SK-N-MC (cell line): ENCODE measurements at regions not wholly inside any gene's neighbourhood (a gene's known extent, or its start where the extent isn't known, plus 50 kb on each side); places are given as distances from the start of the nearest gene placed in this dataset.
"Not testable (repeated sequence)": the region's sequence is repeated elsewhere in the genome, so short reads cannot be mapped to it uniquely, and the experiment has no call there.

Source experiments
- DNase-seq: peaks from one replicate; pipeline ENCODE4 v3.0.0-alpha.2; 2011; ENCODE audit warnings: low read depth, low spot score
- H3K27ac ChIP-seq: fragments of 200-600 bp; sonication (generic); 2 replicates; pipeline ENCODE4 v1.5.1; 2016; ENCODE audit warnings: mixed run types
- H3K36me3 ChIP-seq: fragments of 200-600 bp; sonication (generic); 2 replicates; pipeline ENCODE4 v1.6.1; 2017; ENCODE audit warnings: antibody characterized with exemption, low read length, mixed read lengths; ENCODE audit not compliant: insufficient read depth
- H3K4me3 ChIP-seq: fragments of 200-600 bp; sonication (generic); 2 replicates; pipeline ENCODE4 v1.5.1; 2016
- H3K9ac ChIP-seq: fragments of 200-600 bp; sonication (generic); 2 replicates; pipeline ENCODE4 v1.8.0; 2017; ENCODE audit warnings: mixed run types, mixed read lengths; ENCODE audit not compliant: insufficient read length
- H3K9me3 ChIP-seq: fragments of 200-600 bp; sonication (generic); 2 replicates; pipeline ENCODE4 v1.6.1; 2017; ENCODE audit warnings: low read depth, mild to moderate bottlenecking, antibody characterized with exemption, low read length, moderate library complexity, mixed read lengths
- EZH2 ChIP-seq: fragments of 200-600 bp; sonication (generic); IDR thresholded peaks from one replicate; pipeline ENCODE4 v1.6.1; 2017; ENCODE audit warnings: antibody characterized with exemption
- FOXP2 ChIP-seq: optimal IDR thresholded peaks from 2 replicates; pipeline ENCODE3; 2011; ENCODE audit warnings: mild to moderate bottlenecking, moderate library complexity; ENCODE audit not compliant: insufficient read depth; ENCODE audit errors: extremely low read length, control extremely low read depth
- POLR2AphosphoS5 ChIP-seq: IDR thresholded peaks from 2 replicates; pipeline ENCODE4 v1.6.1; 2012; ENCODE audit warnings: mild to moderate bottlenecking, low read depth, low read length, borderline replicate concordance

DNA sequence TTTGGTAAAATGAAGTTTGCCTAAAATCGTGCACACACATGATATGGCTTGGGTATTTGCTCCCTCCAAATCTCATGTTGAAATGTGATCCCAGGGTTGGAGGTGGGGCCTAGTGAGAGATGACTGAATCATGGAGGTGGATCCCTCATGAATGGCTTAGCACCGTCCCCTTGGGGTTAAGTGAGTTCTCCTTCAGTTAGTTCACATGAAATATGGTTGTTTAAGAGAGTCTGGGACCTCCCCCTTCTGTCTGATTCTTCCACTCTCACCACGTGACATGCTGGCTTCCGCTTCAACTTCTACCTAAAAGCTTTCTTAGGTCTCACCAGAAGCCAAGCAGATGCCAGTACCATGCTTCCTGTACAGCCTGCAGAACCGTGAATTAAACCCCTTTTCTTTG lies 58.4 kb downstream of the SIPA1L2 start:
- no peak for DNase-seq
- Histone ChIP-seq H3K4me3 (no peak overlapping the region), H3K36me3 (no peaks in the 10 kb centered on the region), H3K9ac (no peak overlapping the region), H3K27ac (no peak overlapping the region), H3K9me3 (no peaks in the 10 kb centered on the region)
- TF ChIP-seq FOXP2 (no peak), POLR2AphosphoS5 (no peak), EZH2 (no peak)

DNA sequence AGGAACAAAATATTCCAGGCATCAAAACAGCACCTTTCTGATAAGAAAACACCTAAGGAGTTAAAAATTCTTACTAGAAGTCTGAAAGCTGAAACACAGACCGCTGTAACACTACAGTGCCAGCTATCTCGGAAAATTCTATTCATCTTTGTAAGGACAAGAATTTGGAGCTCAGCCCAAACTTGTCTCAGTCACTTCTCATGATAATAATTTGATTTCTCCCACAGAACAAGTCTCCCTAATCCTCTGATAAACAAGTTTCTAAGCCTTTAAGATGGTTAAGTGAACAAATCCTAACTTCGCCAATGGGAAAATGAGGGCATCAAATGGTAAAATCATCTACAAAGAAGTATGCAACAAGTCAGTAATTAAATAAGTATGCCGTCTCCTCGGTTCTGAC lies 59.9 kb downstream of the SIPA1L2 start:
- no peak for DNase-seq
- TF ChIP-seq FOXP2, result no peak
- no peak for TF ChIP-seq EZH2
- no peak for TF ChIP-seq POLR2AphosphoS5
- Histone ChIP-seq H3K27ac (no peak overlapping the region), H3K9ac (no peak overlapping the region), H3K36me3 (no peaks in the 10 kb centered on the region), H3K4me3 (no peak overlapping the region), H3K9me3 (no peaks in the 10 kb centered on the region)

DNA sequence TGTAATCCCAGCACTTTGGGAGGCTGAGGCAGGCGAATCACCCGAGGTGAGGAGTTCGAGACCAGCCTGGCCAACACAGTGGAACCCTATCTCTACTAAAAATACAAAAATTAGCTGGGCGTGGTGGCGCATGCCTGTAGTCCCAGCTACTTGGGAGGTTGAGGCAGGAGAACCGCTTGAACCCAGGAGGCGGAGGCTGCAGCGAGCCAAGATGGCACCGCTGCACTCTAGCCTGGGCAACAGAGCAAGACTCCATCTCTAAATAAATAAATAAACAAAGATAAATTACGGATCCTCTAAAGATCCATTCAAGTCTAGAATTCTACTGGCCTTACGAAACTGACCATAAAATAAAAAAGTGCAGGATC lies 60.4 kb downstream of the SIPA1L2 start:
- H3K36me3 ChIP-seq, H3K27ac ChIP-seq, H3K9me3 ChIP-seq, H3K4me3 ChIP-seq, H3K9ac ChIP-seq, DNase-seq: not testable (repeated sequence)

- Histone ChIP-seq H3K9ac (no peak overlapping the region), H3K36me3 (no peaks in the 10 kb centered on the region), H3K27ac (no peak overlapping the region), H3K9me3 (no peaks in the 10 kb centered on the region), H3K4me3 (no peak overlapping the region)
- DNase-seq, result no peak
- TF ChIP-seq EZH2, result no peak
- no peak for TF ChIP-seq FOXP2
- TF ChIP-seq POLR2AphosphoS5, result no peak
Observed at GRCh38 chr1:232568906-232569553, 60.9 kb downstream of the SIPA1L2 start.

DNA sequence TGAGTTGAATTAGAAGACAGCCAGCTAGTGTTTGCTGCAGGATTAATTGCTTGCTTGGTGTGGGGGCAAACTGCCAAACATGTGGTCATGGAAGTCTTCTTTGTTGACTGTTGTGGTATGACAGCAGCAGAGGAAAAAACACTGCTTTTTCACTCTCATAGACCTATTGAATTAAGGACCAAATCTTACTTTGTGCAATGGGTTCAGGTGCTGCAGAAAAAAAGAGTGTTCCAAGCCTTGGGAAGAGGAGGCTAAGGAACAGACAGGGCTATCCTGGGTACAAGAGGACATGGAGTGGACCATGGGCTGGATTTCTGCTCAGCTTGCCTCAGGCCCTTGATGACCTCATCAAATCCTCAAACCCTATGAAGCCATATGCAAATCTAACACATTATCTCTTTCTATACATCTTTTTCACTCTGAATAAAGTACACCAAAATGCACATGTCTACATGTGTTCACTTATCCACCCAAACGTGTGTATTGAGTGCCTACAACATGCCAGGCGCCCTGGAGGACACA lies 61.5 kb downstream of the SIPA1L2 start:
- no peak overlapping the region for H3K4me3 ChIP-seq
- no peaks in the 10 kb centered on the region for H3K36me3 ChIP-seq
- no peak for DNase-seq
- H3K9me3 ChIP-seq, result no peaks in the 10 kb centered on the region
- TF ChIP-seq EZH2 (no peak), FOXP2 (no peak), POLR2AphosphoS5 (no peak)
- H3K27ac ChIP-seq, result no peak overlapping the region
- H3K9ac ChIP-seq, result no peak overlapping the region

- no peak for DNase-seq
- no peak for TF ChIP-seq POLR2AphosphoS5
- no peak for TF ChIP-seq FOXP2
- no peak for TF ChIP-seq EZH2
- Histone ChIP-seq H3K9me3 (no peaks in the 10 kb centered on the region), H3K27ac (no peak overlapping the region), H3K4me3 (no peak overlapping the region), H3K36me3 (no peaks in the 10 kb centered on the region), H3K9ac (no peak overlapping the region)
Observed at GRCh38 chr1:232566093-232566492, 63.8 kb downstream of the SIPA1L2 start.

GRCh38 chr1:232562855-232563510 lies 67.0 kb downstream of the SIPA1L2 start:
- H3K36me3 ChIP-seq, result no peaks in the 10 kb centered on the region
- DNase-seq, result no peak
- no peak overlapping the region for H3K27ac ChIP-seq
- no peak for TF ChIP-seq FOXP2
- TF ChIP-seq EZH2, result no peak
- no peak for TF ChIP-seq POLR2AphosphoS5
- H3K9me3 ChIP-seq, result no peaks in the 10 kb centered on the region
- H3K4me3 ChIP-seq, result no peak overlapping the region
- no peak overlapping the region for H3K9ac ChIP-seq

DNA sequence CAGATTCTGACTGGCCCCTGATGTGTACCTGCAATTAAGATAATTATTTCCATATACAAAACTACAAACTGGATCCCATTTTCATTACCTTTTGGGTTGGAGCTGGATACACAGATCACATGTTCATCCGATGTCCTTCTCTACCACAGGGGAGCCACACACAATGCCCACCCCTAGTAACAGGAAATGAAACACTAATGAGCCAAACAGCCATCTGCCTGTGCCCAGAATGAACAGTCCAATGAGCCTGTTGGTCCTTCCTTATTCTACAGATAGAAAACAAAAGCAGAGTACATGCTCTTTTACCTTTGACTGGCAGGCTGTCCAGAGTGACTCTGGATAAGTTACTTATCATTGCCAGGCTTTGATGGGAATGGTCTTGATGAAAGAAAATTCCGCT lies 68.6 kb downstream of the SIPA1L2 start:
- Histone ChIP-seq H3K27ac (no peak overlapping the region), H3K4me3 (no peak overlapping the region), H3K9me3 (no peaks in the 10 kb centered on the region), H3K36me3 (no peaks in the 10 kb centered on the region), H3K9ac (no peak overlapping the region)
- no peak for DNase-seq
- no peak for TF ChIP-seq POLR2AphosphoS5
- TF ChIP-seq FOXP2, result no peak
- no peak for TF ChIP-seq EZH2

- H3K4me3 ChIP-seq, result no peak overlapping the region
- H3K36me3 ChIP-seq, result no peaks in the 10 kb centered on the region
- H3K9me3 ChIP-seq, result no peaks in the 10 kb centered on the region
- no peak for DNase-seq
- no peak overlapping the region for H3K9ac ChIP-seq
- no peak overlapping the region for H3K27ac ChIP-seq
- TF ChIP-seq POLR2AphosphoS5 (no peak), FOXP2 (no peak), EZH2 (no peak)
Observed at GRCh38 chr1:232560940-232561339, 69.0 kb downstream of the SIPA1L2 start.
